ENCODE measurements at regions not wholly inside any gene's neighbourhood (a gene's known extent, or its start where the extent isn't known, plus 50 kb on each side); places are given as distances from the start of the nearest gene placed in this dataset.

GRCh38 chr11:46223252-46223513 lies 54.3 kb upstream of the CREB3L1 start:
- Histone ChIP-seq H3K4me3 (ENCODE audit: low read depth, low read length) (no peak overlapping the region), H3K36me3 (ENCODE audit: control insufficient read depth, insufficient read depth, low read length) (no peaks in the 10 kb centered on the region), H3K27me3 (ENCODE audit: control insufficient read depth, insufficient read depth, low read length) (no peaks in the 10 kb centered on the region)
- no peak for DNase-seq (ENCODE audit: low read depth)
- TF ChIP-seq CTCF (IDR thresholded peaks at IDR 0.05; ENCODE audit: insufficient read depth, low read length, poor library complexity, severe bottlenecking) = no peak

- no peak for TF ChIP-seq CTCF (IDR thresholded peaks at IDR 0.05; ENCODE audit: insufficient read depth, low read length, poor library complexity, severe bottlenecking)
- no peaks in the 10 kb centered on the region for H3K36me3 ChIP-seq (ENCODE audit: control insufficient read depth, insufficient read depth, low read length)
- H3K27me3 ChIP-seq (ENCODE audit: control insufficient read depth, insufficient read depth, low read length) = no peaks in the 10 kb centered on the region
- no peak for DNase-seq (ENCODE audit: low read depth)
- no peak overlapping the region for H3K4me3 ChIP-seq (ENCODE audit: low read depth, low read length)
Measured at GRCh38 chr11:46222490-46223251, 54.8 kb upstream of the CREB3L1 start.

GRCh38 chr11:46220313-46220712 lies 57.1 kb upstream of the CREB3L1 start:
- H3K27me3 ChIP-seq (ENCODE audit: control insufficient read depth, insufficient read depth, low read length) = no peaks in the 10 kb centered on the region
- no peak overlapping the region for H3K4me3 ChIP-seq (ENCODE audit: low read depth, low read length)
- DNase-seq (ENCODE audit: low read depth) = no peak
- H3K36me3 ChIP-seq (ENCODE audit: control insufficient read depth, insufficient read depth, low read length) = no peaks in the 10 kb centered on the region
- no peak for TF ChIP-seq CTCF (IDR thresholded peaks at IDR 0.05; ENCODE audit: insufficient read depth, low read length, poor library complexity, severe bottlenecking)

GRCh38 chr11:46216765-46217089 lies 60.7 kb upstream of the CREB3L1 start:
- no peak for DNase-seq (ENCODE audit: low read depth)
- TF ChIP-seq CTCF (IDR thresholded peaks at IDR 0.05; ENCODE audit: insufficient read depth, low read length, poor library complexity, severe bottlenecking) = no peak
- Histone ChIP-seq H3K36me3 (ENCODE audit: control insufficient read depth, insufficient read depth, low read length) (no peaks in the 10 kb centered on the region), H3K27me3 (ENCODE audit: control insufficient read depth, insufficient read depth, low read length) (no peaks in the 10 kb centered on the region), H3K4me3 (ENCODE audit: low read depth, low read length) (no peak overlapping the region)

GRCh38 chr11:46216019-46216764 lies 61.3 kb upstream of the CREB3L1 start:
- no peaks in the 10 kb centered on the region for H3K27me3 ChIP-seq (ENCODE audit: control insufficient read depth, insufficient read depth, low read length)
- H3K36me3 ChIP-seq (ENCODE audit: control insufficient read depth, insufficient read depth, low read length) = no peaks in the 10 kb centered on the region
- H3K4me3 ChIP-seq (ENCODE audit: low read depth, low read length) = peak overlapping the region; percentile 17
- DNase-seq (ENCODE audit: low read depth) = no peak
- no peak for TF ChIP-seq CTCF (IDR thresholded peaks at IDR 0.05; ENCODE audit: insufficient read depth, low read length, poor library complexity, severe bottlenecking)
